ENCODE measurements at regions not wholly inside any gene's neighbourhood (a gene's known extent, or its start where the extent isn't known, plus 50 kb on each side); places are given as distances from the start of the nearest gene placed in this dataset.

DNA sequence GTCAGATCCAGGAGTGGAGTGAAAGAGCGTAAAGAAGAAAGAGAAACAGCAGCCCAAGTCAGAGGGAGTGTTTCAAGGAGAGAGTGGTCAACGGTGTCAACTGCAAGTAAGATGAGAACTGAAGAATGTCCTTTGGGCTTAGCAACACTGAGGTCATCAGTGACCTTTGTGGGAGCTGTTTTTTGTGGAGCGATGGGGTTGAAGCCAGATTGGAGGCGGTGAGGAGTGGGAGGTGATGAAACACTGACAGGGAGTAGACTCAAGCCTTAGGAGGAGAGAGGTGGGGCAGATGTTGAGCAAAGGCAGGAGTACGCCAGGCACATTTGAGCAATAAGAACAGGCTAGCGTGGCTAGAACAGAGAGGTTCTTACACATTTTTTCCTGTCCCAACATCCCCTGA, 103.7 kb upstream of the GNAO1 start:
- no peak for DNase-seq

- no peak for DNase-seq
Observed at GRCh38 chr16:56081371-56081770, 109.9 kb upstream of the GNAO1 start.

- DNase-seq, result no peak
Observed at GRCh38 chr16:56075732-56076388, 115.4 kb upstream of the GNAO1 start.

DNA sequence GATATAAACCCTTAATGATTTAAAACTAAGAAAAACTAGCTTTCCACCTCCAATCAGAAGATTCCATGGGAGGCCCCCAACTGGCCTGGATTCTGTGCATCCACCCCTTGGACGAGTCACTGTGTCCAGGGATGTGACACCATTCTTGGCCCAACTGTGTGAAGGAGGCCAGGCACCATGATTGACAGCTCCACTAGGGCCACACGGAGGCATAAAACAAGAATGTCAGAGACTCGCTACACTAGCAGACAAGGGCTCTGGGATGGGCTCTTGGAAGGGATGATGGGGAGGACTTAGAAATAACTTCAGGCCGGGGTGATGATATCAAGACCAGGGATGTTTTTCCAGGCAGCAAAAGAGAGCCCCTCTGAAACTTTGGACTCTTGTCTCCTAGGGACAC, 117.8 kb upstream of the GNAO1 start:
- no peak for DNase-seq

GRCh38 chr16:56072096-56072495, 119.2 kb upstream of the GNAO1 start:
- no peak for DNase-seq

GRCh38 chr16:56068816-56069215, 122.5 kb upstream of the GNAO1 start:
- DNase-seq, result no peak

- no peak for DNase-seq
Observed at GRCh38 chr16:56068314-56068713, 123.0 kb upstream of the GNAO1 start.

- DNase-seq, result no peak
Observed at GRCh38 chr16:56067406-56067805, 123.9 kb upstream of the GNAO1 start.

- DNase-seq, result no peak
Observed at GRCh38 chr16:56066617-56067016, 124.7 kb upstream of the GNAO1 start.

GRCh38 chr16:56063111-56063510, 128.2 kb upstream of the GNAO1 start:
- DNase-seq, result no peak

- DNase-seq, result no peak
Observed at GRCh38 chr16:56057151-56057550, 134.1 kb upstream of the GNAO1 start.

DNA sequence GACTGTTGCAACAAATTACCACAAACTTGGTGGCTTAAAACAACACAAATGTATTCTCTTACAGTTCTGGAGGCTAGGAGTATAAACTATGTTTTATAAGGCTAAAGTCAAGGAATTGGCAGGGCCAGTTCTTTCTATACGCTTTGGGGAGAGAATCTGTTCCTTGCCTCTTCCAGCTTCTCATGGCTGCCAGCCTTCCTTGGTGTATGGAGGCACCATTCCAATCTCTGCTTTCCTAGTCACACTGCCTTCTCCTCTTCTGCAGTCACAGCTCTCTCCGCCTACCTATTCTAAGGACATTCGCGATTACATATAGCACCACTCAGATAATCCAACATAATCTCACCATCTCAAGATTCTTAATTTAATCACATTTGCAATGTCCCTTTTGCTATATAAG, 140.4 kb upstream of the GNAO1 start:
- no peak for DNase-seq

GRCh38 chr16:56048425-56049105, 142.7 kb upstream of the GNAO1 start:
- peak in 1 of 2 donors; percentile 23 for DNase-seq

DNA sequence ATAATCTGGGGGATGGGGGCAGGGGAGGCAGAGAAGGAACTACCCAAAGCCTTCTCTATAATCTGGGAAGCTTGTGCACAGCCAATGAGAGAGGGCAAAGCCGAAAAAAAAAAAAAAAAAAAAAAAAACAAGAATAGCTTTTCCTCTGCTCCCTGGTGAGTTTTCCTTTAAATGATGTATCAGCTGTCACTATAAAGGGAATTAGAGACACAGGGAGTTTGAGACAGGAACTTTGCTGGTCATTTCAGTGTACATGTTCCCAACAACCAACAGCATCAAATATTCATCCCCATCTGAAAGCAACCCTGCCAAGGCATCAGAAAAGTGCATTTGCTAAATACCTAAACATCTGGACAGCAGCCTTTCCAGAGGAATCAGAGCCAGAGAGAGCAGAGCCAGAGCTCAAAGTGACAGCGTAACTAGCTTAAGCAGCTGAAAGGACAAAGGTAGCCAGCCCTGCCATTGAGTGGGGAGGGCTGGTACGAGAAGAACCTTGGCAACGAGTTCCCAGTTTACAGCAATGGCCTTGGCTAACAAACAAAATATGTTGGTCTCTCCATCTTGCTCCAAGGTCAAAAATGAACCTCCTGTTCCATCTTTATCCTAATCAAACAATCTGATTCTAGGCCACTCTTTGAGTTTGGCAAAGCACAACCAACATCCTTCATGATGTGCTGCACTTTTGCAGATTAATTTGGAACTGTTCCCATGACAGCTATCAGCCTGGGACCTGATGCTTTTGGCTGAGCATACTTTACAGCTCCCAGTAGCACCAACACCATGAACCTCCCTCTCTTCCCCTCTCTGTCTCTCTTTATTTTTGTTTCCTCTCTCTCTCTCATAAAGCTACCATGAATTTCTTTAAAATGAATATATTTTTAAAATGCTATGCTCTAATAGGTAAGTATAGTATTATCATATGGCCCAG, 143.7 kb upstream of the GNAO1 start:
- DNase-seq, result no peak

DNA sequence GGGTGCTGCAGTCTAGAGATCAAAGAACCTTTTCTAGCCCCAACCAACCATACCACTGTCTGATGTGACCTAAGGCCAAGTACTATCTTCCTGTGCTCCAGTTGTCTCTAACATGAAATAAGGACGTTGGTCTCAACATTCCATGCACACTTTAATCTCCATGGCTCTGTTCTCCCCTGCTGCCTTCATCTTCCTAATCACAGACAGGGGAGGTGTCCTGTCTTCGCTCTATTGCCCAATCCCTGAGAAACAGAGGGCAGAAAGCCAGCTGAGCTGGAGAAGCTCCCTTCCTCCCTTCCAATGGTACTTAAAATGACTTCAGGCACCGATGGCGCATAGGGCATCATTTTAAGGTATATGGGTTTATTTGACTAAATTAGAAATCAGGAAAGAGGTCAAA, 148.9 kb upstream of the GNAO1 start:
- DNase-seq, result no peak

DNA sequence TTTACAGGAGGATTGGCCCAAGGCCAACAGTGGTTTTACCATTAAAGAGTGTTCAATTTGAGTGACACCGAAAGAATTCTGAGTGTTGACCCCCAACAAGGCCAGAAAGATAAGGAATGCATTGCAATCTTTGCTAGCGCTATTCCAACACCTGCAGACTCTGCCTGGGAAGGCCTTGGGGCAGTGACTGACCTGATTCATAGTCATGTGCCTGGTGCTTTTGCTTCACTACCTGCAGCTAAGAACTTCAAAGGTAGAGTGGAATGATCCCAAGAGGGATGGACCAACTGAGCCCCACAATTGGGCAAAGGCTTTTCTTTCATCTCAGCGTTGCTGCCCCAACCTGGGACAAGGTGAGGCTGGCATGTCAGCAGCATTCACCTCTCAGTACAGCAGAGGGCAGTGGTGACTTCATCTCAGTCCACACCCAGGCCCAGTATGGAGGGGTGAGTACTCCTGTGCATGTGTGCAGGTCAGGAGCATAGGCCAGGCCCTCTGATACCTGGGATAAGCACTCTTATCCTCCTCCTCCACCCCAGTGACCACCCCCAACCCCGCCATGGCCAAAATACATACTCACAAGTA, 149.6 kb upstream of the GNAO1 start:
- DNase-seq, result no peak

GRCh38 chr16:56038564-56039098, 152.7 kb upstream of the GNAO1 start:
- DNase-seq, result no peak

DNA sequence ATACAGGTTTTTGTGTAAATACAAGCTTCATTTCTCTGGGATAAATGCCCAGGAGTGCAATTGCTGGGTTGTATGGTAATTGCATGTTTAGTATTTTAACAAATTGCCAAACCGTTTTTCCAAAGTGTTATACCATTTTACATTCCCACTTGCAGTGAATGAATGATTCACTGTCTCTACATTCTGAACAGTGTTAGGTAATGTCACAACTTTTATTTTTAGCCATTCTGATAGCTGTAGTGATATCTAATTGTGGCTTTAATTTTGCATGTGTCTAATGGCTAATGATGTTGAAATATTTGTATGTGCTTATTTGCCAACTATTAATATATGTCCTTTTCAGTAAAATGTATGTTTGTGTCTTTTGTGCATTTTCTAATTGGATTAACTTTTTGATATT, 156.9 kb upstream of the CES5A start:
- DNase-seq, result no peak

DNA sequence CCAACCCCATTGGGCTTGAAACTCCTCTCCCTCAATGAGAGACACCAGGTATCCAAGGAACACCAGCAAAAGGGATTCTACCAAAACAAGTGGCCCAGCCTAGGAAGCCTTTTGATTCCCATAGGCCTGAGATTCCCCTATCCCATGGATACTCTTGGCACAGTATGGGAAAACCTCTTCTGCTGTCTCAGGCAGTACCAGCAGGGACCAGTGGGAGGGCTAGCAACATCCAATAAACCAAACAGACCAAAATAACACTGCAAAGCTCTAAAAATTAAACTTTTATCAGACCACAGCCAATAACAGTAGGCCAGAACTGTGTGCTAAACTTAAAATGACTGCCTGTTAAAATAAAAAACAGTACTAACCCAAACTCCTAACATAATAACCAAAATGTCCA, 153.9 kb upstream of the CES5A start:
- DNase-seq, result no peak

DNA sequence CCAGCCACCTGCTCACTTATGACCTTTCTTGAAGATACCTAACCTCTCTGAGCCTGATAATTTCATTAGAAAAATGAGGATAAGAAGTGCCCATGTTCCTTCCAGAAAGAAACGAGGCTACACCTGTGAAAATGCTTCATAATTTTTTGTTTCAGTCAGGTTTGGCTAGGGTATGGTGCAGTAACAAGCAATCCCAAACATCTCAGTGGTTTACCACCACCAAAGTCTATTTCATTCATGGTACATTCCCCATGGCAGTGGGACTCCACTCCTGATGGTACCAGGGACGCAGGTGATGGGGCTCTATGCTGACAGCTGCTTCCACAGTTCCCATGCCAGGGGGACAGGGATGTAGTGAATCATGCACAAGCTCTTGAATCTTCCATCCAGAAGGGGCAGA, 147.6 kb upstream of the CES5A start:
- no peak for DNase-seq

- no peak for DNase-seq
Observed at GRCh38 chr16:56019274-56019673, 144.1 kb upstream of the CES5A start.

DNA sequence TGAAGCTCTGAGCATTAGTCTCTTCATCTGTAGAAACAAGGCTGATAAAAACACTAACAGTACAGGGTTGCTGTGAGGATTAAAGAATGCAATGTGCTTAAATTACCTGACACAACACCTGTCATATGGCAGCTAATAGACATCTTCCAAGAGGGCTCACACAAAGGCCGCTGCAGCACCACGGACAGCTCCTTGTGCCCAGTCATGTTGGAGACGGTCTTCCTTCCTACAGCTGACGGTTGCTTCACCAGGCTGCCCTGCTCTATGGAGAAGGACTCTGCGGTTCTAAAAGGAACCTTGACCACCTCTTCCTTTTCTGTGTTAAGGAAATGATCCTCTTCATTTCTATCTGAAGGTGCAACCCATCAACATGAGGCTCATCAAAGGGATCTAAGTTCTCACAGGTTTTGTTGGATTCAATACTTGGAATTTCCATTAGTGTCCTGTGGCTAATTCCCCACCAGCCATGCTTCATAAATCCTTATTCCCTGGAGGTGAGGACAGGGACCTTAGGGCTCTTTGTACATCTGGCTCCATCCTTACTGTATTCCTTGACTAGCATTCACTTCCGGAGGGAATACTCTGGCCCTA, 138.9 kb upstream of the CES5A start:
- no peak for DNase-seq

- no peak for DNase-seq
Observed at GRCh38 chr16:56012482-56012811, 137.3 kb upstream of the CES5A start.
